ENCODE measurements at regions not wholly inside any gene's neighbourhood (a gene's known extent, or its start where the extent isn't known, plus 50 kb on each side); places are given as distances from the start of the nearest gene placed in this dataset.

DNA sequence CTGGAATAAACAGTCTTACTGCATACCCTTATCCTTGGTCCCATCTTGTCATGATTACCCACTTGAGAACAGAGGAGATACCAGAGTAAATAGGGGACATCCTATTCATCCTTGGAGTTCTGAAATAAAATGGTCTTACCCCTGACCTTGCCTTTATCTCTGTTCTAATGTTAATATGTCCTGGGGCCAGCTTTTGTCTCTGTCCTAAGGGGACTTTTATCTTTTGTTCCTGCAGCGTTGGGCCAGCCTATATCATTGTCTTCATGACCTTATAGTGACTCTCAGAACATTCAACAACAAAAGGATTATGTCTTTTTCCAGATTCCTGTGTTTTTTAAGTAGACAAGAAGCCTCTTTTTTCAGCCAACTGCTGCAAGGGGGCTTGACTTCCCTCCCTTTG lies 1057.5 kb downstream of the LRFN5 start (continued):
- TF ChIP-seq, protein P1, sequence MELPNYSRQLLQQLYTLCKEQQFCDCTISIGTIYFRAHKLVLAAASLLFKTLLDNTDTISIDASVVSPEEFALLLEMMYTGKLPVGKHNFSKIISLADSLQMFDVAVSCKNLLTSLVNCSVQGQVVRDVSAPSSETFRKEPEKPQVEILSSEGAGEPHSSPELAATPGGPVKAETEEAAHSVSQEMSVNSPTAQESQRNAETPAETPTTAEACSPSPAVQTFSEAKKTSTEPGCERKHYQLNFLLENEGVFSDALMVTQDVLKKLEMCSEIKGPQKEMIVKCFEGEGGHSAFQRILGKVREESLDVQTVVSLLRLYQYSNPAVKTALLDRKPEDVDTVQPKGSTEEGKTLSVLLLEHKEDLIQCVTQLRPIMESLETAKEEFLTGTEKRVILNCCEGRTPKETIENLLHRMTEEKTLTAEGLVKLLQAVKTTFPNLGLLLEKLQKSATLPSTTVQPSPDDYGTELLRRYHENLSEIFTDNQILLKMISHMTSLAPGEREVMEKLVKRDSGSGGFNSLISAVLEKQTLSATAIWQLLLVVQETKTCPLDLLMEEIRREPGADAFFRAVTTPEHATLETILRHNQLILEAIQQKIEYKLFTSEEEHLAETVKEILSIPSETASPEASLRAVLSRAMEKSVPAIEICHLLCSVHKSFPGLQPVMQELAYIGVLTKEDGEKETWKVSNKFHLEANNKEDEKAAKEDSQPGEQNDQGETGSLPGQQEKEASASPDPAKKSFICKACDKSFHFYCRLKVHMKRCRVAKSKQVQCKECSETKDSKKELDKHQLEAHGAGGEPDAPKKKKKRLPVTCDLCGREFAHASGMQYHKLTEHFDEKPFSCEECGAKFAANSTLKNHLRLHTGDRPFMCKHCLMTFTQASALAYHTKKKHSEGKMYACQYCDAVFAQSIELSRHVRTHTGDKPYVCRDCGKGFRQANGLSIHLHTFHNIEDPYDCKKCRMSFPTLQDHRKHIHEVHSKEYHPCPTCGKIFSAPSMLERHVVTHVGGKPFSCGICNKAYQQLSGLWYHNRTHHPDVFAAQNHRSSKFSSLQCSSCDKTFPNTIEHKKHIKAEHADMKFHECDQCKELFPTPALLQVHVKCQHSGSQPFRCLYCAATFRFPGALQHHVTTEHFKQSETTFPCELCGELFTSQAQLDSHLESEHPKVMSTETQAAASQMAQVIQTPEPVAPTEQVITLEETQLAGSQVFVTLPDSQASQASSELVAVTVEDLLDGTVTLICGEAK (IDR thresholded peaks at IDR 0.05), result no peak
- TF ChIP-seq, protein P1 (CRISPR knock-in tag; IDR thresholded peaks at IDR 0.05), result no peak
- TF ChIP-seq ESRRA (CRISPR knock-in tag; IDR thresholded peaks at IDR 0.05; ENCODE audit: low read depth), result no peak
- no peak for TF ChIP-seq HOXA5 (CRISPR knock-in tag; IDR thresholded peaks at IDR 0.05)
- no peak for TF ChIP-seq MIER2 (CRISPR knock-in tag; IDR thresholded peaks at IDR 0.05)

DNA sequence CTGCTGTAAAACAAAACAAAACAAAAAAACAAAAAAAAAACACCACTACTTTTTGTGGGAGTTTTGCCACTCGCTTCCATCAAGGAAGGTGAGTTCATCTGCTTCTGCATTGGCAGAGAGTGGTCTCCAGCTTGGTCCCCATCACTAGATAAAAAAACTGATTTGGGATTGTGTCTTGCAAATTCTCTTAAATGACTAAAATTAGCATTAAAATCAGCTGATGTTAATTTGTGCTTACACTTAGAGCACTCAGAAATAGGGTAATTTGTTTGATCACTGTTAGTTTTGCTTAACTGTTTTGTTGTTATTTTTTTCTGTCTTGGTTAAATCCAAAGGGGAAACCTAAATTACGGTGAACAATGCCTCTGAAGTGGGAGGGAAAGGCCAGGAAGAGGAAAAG lies 1048.0 kb downstream of the LRFN5 start:
- Histone ChIP-seq H3K27me3 (ENCODE audit: control insufficient read depth in 1 of 2, insufficient read depth in 2 of 2, low read length in 2 of 2) (no peaks in the 10 kb centered on the region), H3K36me3 (replicated peaks in 1 of 2; ENCODE audit: control insufficient read depth in 1 of 2, insufficient read depth in 2 of 2, low read length in 2 of 2) (no peaks in the 10 kb centered on the region), H4K20me1 (ENCODE audit: insufficient read depth, low read length) (no peaks in the 10 kb centered on the region), H3K4me1 (ENCODE audit: insufficient read depth, low read length) (no peaks in the 10 kb centered on the region), H3K27ac (ENCODE audit: extremely low read length, insufficient read depth, low read length) (no peak overlapping the region), H3K79me2 (ENCODE audit: insufficient read depth, low read length) (no peaks in the 10 kb centered on the region), H3K9me3 (ENCODE audit: low read length) (peaks cover 85% of the 10 kb centered on the region), H3K9ac (ENCODE audit: insufficient read depth, low read depth, low read length) (no peak overlapping the region), H2AFZ (ENCODE audit: low read length) (no peak overlapping the region), H3K4me3 (replicated peaks in 1 of 3; ENCODE audit: insufficient read depth in 1 of 3, low read depth in 2 of 3, low read length in 3 of 3) (no peak overlapping the region), H3K4me2 (ENCODE audit: low read depth, low read length) (no peak overlapping the region)
- POLR2A ChIA-PET, result no interaction called here
- DNase-seq (ENCODE audit: low spot score), result no peak
- CTCF ChIA-PET (ENCODE audit: low intra/inter-chr PET ratio, low total read pairs), result no interaction called here
- intact Hi-C loops (cut with micrococcal nuclease; ENCODE audit: unreplicated experiment), result no loop called here
- in situ Hi-C loops (cut with HindIII; ENCODE audit: extremely low pct_ligation_motif_present, low pct_unique_long_range_greater_than_20kb), result no loop called here
- no peak for ATAC-seq
- WGBS (ENCODE audit: low lambda C conversion rate), result 8% methylated on average over 2 of the region's 2 CpGs
- no peak for FAIRE-seq
- no TSS peak for BruUV-seq (replicated peaks)
- TF ChIP-seq NR3C1 (CRISPR knock-in tag; IDR thresholded peaks at IDR 0.05), result no peak
- no peak for TF ChIP-seq SRSF4 (IDR thresholded peaks at IDR 0.05; ENCODE audit: low read depth, low read length, poor library complexity, severe bottlenecking)
- TF ChIP-seq, protein P2, sequence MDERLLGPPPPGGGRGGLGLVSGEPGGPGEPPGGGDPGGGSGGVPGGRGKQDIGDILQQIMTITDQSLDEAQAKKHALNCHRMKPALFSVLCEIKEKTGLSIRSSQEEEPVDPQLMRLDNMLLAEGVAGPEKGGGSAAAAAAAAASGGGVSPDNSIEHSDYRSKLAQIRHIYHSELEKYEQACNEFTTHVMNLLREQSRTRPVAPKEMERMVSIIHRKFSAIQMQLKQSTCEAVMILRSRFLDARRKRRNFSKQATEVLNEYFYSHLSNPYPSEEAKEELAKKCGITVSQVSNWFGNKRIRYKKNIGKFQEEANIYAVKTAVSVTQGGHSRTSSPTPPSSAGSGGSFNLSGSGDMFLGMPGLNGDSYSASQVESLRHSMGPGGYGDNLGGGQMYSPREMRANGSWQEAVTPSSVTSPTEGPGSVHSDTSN (CRISPR knock-in tag; IDR thresholded peaks at IDR 0.05), result no peak
- TF ChIP-seq ZNF317 (CRISPR knock-in tag; IDR thresholded peaks at IDR 0.05), result no peak
- TF ChIP-seq ZFP41 (CRISPR knock-in tag; IDR thresholded peaks at IDR 0.05; ENCODE audit: borderline replicate concordance), result no peak
- no peak for TF ChIP-seq ZNF777 (CRISPR knock-in tag; IDR thresholded peaks at IDR 0.05)
- TF ChIP-seq, protein P3, sequence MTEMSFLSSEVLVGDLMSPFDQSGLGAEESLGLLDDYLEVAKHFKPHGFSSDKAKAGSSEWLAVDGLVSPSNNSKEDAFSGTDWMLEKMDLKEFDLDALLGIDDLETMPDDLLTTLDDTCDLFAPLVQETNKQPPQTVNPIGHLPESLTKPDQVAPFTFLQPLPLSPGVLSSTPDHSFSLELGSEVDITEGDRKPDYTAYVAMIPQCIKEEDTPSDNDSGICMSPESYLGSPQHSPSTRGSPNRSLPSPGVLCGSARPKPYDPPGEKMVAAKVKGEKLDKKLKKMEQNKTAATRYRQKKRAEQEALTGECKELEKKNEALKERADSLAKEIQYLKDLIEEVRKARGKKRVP (CRISPR knock-in tag; IDR thresholded peaks at IDR 0.05), result no peak
- TF ChIP-seq, protein P4, sequence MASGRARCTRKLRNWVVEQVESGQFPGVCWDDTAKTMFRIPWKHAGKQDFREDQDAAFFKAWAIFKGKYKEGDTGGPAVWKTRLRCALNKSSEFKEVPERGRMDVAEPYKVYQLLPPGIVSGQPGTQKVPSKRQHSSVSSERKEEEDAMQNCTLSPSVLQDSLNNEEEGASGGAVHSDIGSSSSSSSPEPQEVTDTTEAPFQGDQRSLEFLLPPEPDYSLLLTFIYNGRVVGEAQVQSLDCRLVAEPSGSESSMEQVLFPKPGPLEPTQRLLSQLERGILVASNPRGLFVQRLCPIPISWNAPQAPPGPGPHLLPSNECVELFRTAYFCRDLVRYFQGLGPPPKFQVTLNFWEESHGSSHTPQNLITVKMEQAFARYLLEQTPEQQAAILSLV (CRISPR knock-in tag; IDR thresholded peaks at IDR 0.05; ENCODE audit: borderline replicate concordance), result no peak
